Heart left ventricle (tissue), 16 donors: ENCODE measurements at regions not wholly inside any gene's neighbourhood (a gene's known extent, or its start where the extent isn't known, plus 50 kb on each side); places are given as distances from the start of the nearest gene placed in this dataset.

ENCODE experiments used
- ATAC-seq, 4 donors: fragments of 200-7000 bp; cut with Tn5 transposase; one replicate each; pipeline ENCODE4 v1.9.1; 2020 to 2022; ENCODE audit warnings: moderate library complexity in 4 of 4, mild to moderate bottlenecking in 3 of 4, moderate number of reproducible peaks in 1 of 4
- DNase-seq, 5 donors: peaks; one replicate each; pipeline ENCODE4 v3.0.0-alpha.2; 2020
- H3K27ac ChIP-seq, 12 donors: fragments of 200-600 bp; sonication (generic) in 4 of 12; one replicate each; pipeline versions ENCODE4 v1.5.0 to v1.8.0; 2016 to 2022; ENCODE audit warnings: mild to moderate bottlenecking in 2 of 12
- H3K27me3 ChIP-seq, 9 donors: fragments of 200-600 bp; sonication (generic) in 2 of 9; one replicate each; pipeline versions ENCODE4 v1.5.1 to v1.8.0; 2016 to 2022; ENCODE audit warnings: mild to moderate bottlenecking in 3 of 9
- H3K36me3 ChIP-seq, 9 donors: fragments of 200-600 bp; sonication (generic) in 2 of 9; one replicate each; pipeline versions ENCODE4 v1.5.0 to v1.8.0; 2018 to 2022; ENCODE audit warnings: mild to moderate bottlenecking in 2 of 9
- H3K4me1 ChIP-seq, 12 donors: fragments of 200-600 bp; sonication (generic) in 4 of 12; one replicate each; pipeline versions ENCODE4 v1.5.0 to v1.8.0; 2016 to 2022; ENCODE audit warnings: mild to moderate bottlenecking in 3 of 12
- H3K4me3 ChIP-seq, 12 donors: fragments of 200-600 bp; sonication (generic) in 4 of 12; one replicate each; pipeline versions ENCODE4 v1.5.0 to v1.8.0; 2017 to 2022; ENCODE audit warnings: mild to moderate bottlenecking in 9 of 12, moderate library complexity in 4 of 12
- H3K9me3 ChIP-seq, 12 donors: fragments of 200-600 bp; sonication (generic) in 4 of 12; one replicate each; pipeline versions ENCODE4 v1.5.0 to v1.8.0; 2016 to 2022; ENCODE audit warnings: mild to moderate bottlenecking in 1 of 12
- CTCF ChIP-seq, 12 donors: fragments of 200-600 bp; sonication (generic) in 4 of 12; IDR thresholded peaks; one replicate each; pipeline versions ENCODE4 v1.5.0 to v1.8.0; 2018 to 2022; ENCODE audit warnings: antibody characterized with exemption in 12 of 12, mild to moderate bottlenecking in 5 of 12
- POLR2A ChIP-seq, 2 donors: fragments of 450-650 bp; IDR thresholded peaks; one replicate each; pipeline ENCODE4 v1.6.1; 2017; ENCODE audit warnings: antibody characterized with exemption in 2 of 2, mild to moderate bottlenecking in 2 of 2, moderate library complexity in 2 of 2
- WGBS, 4 donors: extraction: QIAGEN DNeasy Blood & Tissue Kit in 2 of 4; methylation state at CpG; one replicate each; pipeline versions ENCODE4 v1.1.5 to v1.1.7; 2013 to 2018; 5-methylcytosine and 5-hydroxymethylcytosine counted together
- intact Hi-C, 10 donors: fragments of 100-400 bp; cut with DNase I; formaldehyde crosslinking; loops; one replicate each; pipeline versions ENCODE4 v1.11.1 to v1.14.2; 2022
- donor health status: ischemic (EF 13 %, LVEDD 7.1; RV severe dilation, severe dysfunction).
- donor health status: healthy with polysubstance abuse.
- donor health status: DM: no; HTN: yes; CAD: no.
- donor health status: DM: no; HTN: no; CAD: no.
- donor health status: ischemic (EF 25% LVEDD 6.9; RV normal size, moderate dysfunction).
- donor health status: ischemic (EF 25% LVEDD 5.7; RV mildly dilated, moderate dysfunction).
- donor health status: healthy.
- donor health status: DM: yes; HTN: yes; CAD: no.
- donor health status: ischemic (EF 35%, LVEDD 5.7; RV mildly dilated, moderate dysfunction).
- donor health status: nonischemic (EF 11% LVEDD 7.7; RV severe dilation, severe dysfunction).
- donor health status: DM: yes; HTN: yes; CAD: no.
- donor health status: PGD.
- donor health status: ischemic (EF 29% LVEDD 5.4; RV normal size, mild dysfunction).
- donor health status: nonischemic (EF 23%, LVEDD 6.1; RV moderate dilation, normal function).

GRCh38 chr2:176969642-176970359 lies 242.8 kb upstream of the HNRNPA3 start:
- 38 to 75% (median 67%) methylated on average over 2 of the region's 2 CpGs for WGBS, 4 donors
- ATAC-seq (no peak), DNase-seq (no peak)
- Histone ChIP-seq H3K27ac (no peak overlapping the region), H3K9me3 (no peaks in the 10 kb centered on the region), H3K4me3 (no peak overlapping the region), H3K27me3 (peaks cover 0 to 29% (median 0%) of the 10 kb centered on the region in 9 donors), H3K36me3 (no peaks in the 10 kb centered on the region), H3K4me1 (no peaks in the 10 kb centered on the region)
- intact Hi-C loops, result no loop called here
- TF ChIP-seq CTCF (IDR thresholded peaks at IDR 0.05) (no peak), POLR2A (IDR thresholded peaks at IDR 0.05) (no peak)

GRCh38 chr2:176976736-176977685 lies 235.6 kb upstream of the HNRNPA3 start:
- TF ChIP-seq POLR2A (IDR thresholded peaks at IDR 0.05) (no peak), CTCF (IDR thresholded peaks at IDR 0.05) (no peak)
- H3K4me1 ChIP-seq, result no peaks in the 10 kb centered on the region
- H3K27ac ChIP-seq, result no peak overlapping the region
- H3K36me3 ChIP-seq, result no peaks in the 10 kb centered on the region
- ATAC-seq (no peak), DNase-seq (no peak)
- no peaks in the 10 kb centered on the region for H3K9me3 ChIP-seq
- peaks cover 0 to 26% (median 0%) of the 10 kb centered on the region in 9 donors for H3K27me3 ChIP-seq
- intact Hi-C loops, result no loop called here
- 68 to 79% (median 74%) methylated on average over 9 of the region's 9 CpGs for WGBS, 4 donors
- H3K4me3 ChIP-seq, result no peak overlapping the region

- H3K27ac ChIP-seq, result no peak overlapping the region
- WGBS, 4 donors, result 75 to 91% (median 86%) methylated on average over 2 of the region's 2 CpGs
- no peaks in the 10 kb centered on the region for H3K4me1 ChIP-seq
- TF ChIP-seq CTCF (IDR thresholded peaks at IDR 0.05) (no peak), POLR2A (IDR thresholded peaks at IDR 0.05) (no peak)
- H3K9me3 ChIP-seq, result no peaks in the 10 kb centered on the region
- H3K36me3 ChIP-seq, result no peaks in the 10 kb centered on the region
- ATAC-seq (no peak), DNase-seq (no peak)
- no peak overlapping the region for H3K4me3 ChIP-seq
- peaks cover 0 to 19% (median 0%) of the 10 kb centered on the region in 9 donors for H3K27me3 ChIP-seq
- intact Hi-C loops, result no loop called here
Measured at GRCh38 chr2:176978921-176979320, 233.7 kb upstream of the HNRNPA3 start.
